H1 (cell line): ENCODE measurements at regions not wholly inside any gene's neighbourhood (a gene's known extent, or its start where the extent isn't known, plus 50 kb on each side); places are given as distances from the start of the nearest gene placed in this dataset.

Source experiments
- BRCA1 ChIP-seq: IDR thresholded peaks from 2 replicates; pipeline ENCODE4 v1.6.1; 2012; ENCODE audit warnings: low read depth, low read length, improper control_type of control experiment
- CTBP2 ChIP-seq: IDR thresholded peaks from 2 replicates; pipeline ENCODE4 v1.7.0; 2011; ENCODE audit warnings: borderline replicate concordance, mild to moderate bottlenecking, moderate library complexity, mixed read lengths, low read length; ENCODE audit not compliant: insufficient read depth, insufficient read length
- JUND ChIP-seq: IDR thresholded peaks from 2 replicates; pipeline ENCODE4 v1.6.1; 2011; ENCODE audit warnings: mild to moderate bottlenecking, improper control_type of control experiment, low read length
- NANOG ChIP-seq: IDR thresholded peaks from 2 replicates; pipeline ENCODE4 v1.6.1; 2011; ENCODE audit warnings: low read length, low read depth, mild to moderate bottlenecking, inconsistent platforms; ENCODE audit not compliant: insufficient read depth, poor library complexity, severe bottlenecking
- RAD21 ChIP-seq, 2 experiments: IDR thresholded peaks in 1 of 2; conservative IDR thresholded peaks in 1 of 2; 2 replicates each; pipeline ENCODE4 v1.6.1; 2011; ENCODE audit warnings: low read depth in 2 of 2, low read length in 2 of 2, improper control_type of control experiment in 1 of 2, inconsistent platforms in 1 of 2, mild to moderate bottlenecking in 1 of 2, moderate library complexity in 1 of 2
- RXRA ChIP-seq: IDR thresholded peaks from 2 replicates; pipeline ENCODE4 v1.6.1; 2011; ENCODE audit warnings: low read depth, mild to moderate bottlenecking, low read length, moderate library complexity; ENCODE audit not compliant: insufficient read depth
- SP1 ChIP-seq: IDR thresholded peaks from 2 replicates; pipeline ENCODE4 v1.6.1; 2011; ENCODE audit warnings: low read depth, low read length
- TAF7 ChIP-seq: optimal IDR thresholded peaks from 2 replicates; pipeline ENCODE3; 2011; ENCODE audit warnings: low read depth, mild to moderate bottlenecking, inconsistent platforms, low read length, moderate library complexity, borderline replicate concordance
- TF ChIP-seq, protein P1 (sequence below): fragments of 300-600 bp; sonication (generic); IDR thresholded peaks from 2 replicates; pipeline ENCODE4 v1.7.1; 2012; ENCODE audit warnings: low read length, moderate library complexity, mild to moderate bottlenecking, inconsistent platforms; ENCODE audit not compliant: insufficient replicate concordance

DNA sequence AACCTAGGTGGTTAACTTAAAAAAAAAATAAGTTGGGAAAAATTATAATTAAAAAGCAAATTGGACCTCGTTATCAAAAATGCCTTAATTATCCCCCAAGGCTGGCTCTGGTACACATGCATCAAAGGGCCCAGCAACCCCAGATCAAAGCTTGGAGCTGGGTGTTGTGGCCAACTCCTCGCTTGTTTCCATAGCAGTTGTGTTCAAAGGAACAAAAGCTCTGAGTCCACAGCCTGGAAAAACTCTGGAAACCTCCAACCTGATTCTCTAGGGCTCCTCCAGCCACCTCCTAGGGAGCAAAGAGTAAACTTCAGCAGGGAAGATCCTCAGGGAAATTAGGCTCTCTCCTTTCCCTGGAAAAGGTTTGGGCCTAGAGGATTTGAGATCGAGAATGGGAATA, 149.4 kb downstream of the NXPE2 start (continued):
- TF ChIP-seq, protein P1, sequence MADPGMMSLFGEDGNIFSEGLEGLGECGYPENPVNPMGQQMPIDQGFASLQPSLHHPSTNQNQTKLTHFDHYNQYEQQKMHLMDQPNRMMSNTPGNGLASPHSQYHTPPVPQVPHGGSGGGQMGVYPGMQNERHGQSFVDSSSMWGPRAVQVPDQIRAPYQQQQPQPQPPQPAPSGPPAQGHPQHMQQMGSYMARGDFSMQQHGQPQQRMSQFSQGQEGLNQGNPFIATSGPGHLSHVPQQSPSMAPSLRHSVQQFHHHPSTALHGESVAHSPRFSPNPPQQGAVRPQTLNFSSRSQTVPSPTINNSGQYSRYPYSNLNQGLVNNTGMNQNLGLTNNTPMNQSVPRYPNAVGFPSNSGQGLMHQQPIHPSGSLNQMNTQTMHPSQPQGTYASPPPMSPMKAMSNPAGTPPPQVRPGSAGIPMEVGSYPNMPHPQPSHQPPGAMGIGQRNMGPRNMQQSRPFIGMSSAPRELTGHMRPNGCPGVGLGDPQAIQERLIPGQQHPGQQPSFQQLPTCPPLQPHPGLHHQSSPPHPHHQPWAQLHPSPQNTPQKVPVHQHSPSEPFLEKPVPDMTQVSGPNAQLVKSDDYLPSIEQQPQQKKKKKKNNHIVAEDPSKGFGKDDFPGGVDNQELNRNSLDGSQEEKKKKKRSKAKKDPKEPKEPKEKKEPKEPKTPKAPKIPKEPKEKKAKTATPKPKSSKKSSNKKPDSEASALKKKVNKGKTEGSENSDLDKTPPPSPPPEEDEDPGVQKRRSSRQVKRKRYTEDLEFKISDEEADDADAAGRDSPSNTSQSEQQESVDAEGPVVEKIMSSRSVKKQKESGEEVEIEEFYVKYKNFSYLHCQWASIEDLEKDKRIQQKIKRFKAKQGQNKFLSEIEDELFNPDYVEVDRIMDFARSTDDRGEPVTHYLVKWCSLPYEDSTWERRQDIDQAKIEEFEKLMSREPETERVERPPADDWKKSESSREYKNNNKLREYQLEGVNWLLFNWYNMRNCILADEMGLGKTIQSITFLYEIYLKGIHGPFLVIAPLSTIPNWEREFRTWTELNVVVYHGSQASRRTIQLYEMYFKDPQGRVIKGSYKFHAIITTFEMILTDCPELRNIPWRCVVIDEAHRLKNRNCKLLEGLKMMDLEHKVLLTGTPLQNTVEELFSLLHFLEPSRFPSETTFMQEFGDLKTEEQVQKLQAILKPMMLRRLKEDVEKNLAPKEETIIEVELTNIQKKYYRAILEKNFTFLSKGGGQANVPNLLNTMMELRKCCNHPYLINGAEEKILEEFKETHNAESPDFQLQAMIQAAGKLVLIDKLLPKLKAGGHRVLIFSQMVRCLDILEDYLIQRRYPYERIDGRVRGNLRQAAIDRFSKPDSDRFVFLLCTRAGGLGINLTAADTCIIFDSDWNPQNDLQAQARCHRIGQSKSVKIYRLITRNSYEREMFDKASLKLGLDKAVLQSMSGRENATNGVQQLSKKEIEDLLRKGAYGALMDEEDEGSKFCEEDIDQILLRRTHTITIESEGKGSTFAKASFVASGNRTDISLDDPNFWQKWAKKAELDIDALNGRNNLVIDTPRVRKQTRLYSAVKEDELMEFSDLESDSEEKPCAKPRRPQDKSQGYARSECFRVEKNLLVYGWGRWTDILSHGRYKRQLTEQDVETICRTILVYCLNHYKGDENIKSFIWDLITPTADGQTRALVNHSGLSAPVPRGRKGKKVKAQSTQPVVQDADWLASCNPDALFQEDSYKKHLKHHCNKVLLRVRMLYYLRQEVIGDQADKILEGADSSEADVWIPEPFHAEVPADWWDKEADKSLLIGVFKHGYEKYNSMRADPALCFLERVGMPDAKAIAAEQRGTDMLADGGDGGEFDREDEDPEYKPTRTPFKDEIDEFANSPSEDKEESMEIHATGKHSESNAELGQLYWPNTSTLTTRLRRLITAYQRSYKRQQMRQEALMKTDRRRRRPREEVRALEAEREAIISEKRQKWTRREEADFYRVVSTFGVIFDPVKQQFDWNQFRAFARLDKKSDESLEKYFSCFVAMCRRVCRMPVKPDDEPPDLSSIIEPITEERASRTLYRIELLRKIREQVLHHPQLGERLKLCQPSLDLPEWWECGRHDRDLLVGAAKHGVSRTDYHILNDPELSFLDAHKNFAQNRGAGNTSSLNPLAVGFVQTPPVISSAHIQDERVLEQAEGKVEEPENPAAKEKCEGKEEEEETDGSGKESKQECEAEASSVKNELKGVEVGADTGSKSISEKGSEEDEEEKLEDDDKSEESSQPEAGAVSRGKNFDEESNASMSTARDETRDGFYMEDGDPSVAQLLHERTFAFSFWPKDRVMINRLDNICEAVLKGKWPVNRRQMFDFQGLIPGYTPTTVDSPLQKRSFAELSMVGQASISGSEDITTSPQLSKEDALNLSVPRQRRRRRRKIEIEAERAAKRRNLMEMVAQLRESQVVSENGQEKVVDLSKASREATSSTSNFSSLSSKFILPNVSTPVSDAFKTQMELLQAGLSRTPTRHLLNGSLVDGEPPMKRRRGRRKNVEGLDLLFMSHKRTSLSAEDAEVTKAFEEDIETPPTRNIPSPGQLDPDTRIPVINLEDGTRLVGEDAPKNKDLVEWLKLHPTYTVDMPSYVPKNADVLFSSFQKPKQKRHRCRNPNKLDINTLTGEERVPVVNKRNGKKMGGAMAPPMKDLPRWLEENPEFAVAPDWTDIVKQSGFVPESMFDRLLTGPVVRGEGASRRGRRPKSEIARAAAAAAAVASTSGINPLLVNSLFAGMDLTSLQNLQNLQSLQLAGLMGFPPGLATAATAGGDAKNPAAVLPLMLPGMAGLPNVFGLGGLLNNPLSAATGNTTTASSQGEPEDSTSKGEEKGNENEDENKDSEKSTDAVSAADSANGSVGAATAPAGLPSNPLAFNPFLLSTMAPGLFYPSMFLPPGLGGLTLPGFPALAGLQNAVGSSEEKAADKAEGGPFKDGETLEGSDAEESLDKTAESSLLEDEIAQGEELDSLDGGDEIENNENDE = no peak
- no peak for TF ChIP-seq NANOG
- no peak for TF ChIP-seq RAD21 (IDR thresholded peaks at IDR 0.05 in 1 of 2, conservative IDR thresholded peaks at IDR 0.05 in 1 of 2; ENCODE audit: low read depth in 2 of 2, low read length in 2 of 2)
- TF ChIP-seq JUND = no peak
- no peak for TF ChIP-seq CTBP2
- TF ChIP-seq RXRA = no peak
- no peak for TF ChIP-seq SP1
- no peak for TF ChIP-seq TAF7
- TF ChIP-seq BRCA1 = no peak
